ENCODE measurements at regions not wholly inside any gene's neighbourhood (a gene's known extent, or its start where the extent isn't known, plus 50 kb on each side); places are given as distances from the start of the nearest gene placed in this dataset.

GRCh38 chr12:97222391-97222790, 240.2 kb upstream of the RMST start:
- no peak for TF ChIP-seq TEAD2 (CRISPR knock-in tag; IDR thresholded peaks at IDR 0.05)
- no peak for TF ChIP-seq JUN (CRISPR knock-in tag; IDR thresholded peaks at IDR 0.05)
- no peak for TF ChIP-seq ZNF343 (CRISPR knock-in tag; IDR thresholded peaks at IDR 0.05)
- TF ChIP-seq SUZ12 (IDR thresholded peaks at IDR 0.05; ENCODE audit: low read depth, low read length) = no peak
- TF ChIP-seq, protein P1, sequence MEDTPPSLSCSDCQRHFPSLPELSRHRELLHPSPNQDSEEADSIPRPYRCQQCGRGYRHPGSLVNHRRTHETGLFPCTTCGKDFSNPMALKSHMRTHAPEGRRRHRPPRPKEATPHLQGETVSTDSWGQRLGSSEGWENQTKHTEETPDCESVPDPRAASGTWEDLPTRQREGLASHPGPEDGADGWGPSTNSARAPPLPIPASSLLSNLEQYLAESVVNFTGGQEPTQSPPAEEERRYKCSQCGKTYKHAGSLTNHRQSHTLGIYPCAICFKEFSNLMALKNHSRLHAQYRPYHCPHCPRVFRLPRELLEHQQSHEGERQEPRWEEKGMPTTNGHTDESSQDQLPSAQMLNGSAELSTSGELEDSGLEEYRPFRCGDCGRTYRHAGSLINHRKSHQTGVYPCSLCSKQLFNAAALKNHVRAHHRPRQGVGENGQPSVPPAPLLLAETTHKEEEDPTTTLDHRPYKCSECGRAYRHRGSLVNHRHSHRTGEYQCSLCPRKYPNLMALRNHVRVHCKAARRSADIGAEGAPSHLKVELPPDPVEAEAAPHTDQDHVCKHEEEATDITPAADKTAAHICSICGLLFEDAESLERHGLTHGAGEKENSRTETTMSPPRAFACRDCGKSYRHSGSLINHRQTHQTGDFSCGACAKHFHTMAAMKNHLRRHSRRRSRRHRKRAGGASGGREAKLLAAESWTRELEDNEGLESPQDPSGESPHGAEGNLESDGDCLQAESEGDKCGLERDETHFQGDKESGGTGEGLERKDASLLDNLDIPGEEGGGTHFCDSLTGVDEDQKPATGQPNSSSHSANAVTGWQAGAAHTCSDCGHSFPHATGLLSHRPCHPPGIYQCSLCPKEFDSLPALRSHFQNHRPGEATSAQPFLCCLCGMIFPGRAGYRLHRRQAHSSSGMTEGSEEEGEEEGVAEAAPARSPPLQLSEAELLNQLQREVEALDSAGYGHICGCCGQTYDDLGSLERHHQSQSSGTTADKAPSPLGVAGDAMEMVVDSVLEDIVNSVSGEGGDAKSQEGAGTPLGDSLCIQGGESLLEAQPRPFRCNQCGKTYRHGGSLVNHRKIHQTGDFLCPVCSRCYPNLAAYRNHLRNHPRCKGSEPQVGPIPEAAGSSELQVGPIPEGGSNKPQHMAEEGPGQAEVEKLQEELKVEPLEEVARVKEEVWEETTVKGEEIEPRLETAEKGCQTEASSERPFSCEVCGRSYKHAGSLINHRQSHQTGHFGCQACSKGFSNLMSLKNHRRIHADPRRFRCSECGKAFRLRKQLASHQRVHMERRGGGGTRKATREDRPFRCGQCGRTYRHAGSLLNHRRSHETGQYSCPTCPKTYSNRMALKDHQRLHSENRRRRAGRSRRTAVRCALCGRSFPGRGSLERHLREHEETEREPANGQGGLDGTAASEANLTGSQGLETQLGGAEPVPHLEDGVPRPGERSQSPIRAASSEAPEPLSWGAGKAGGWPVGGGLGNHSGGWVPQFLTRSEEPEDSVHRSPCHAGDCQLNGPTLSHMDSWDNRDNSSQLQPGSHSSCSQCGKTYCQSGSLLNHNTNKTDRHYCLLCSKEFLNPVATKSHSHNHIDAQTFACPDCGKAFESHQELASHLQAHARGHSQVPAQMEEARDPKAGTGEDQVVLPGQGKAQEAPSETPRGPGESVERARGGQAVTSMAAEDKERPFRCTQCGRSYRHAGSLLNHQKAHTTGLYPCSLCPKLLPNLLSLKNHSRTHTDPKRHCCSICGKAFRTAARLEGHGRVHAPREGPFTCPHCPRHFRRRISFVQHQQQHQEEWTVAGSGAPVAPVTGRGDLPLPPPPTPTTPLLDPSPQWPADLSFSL (CRISPR knock-in tag; IDR thresholded peaks at IDR 0.05) = no peak
- TF ChIP-seq ZIK1 (CRISPR knock-in tag; IDR thresholded peaks at IDR 0.05; ENCODE audit: borderline replicate concordance, low read depth) = no peak
- TF ChIP-seq ZNF350 (CRISPR knock-in tag; IDR thresholded peaks at IDR 0.05; ENCODE audit: borderline replicate concordance, low read depth) = no peak
- TF ChIP-seq, protein P2, sequence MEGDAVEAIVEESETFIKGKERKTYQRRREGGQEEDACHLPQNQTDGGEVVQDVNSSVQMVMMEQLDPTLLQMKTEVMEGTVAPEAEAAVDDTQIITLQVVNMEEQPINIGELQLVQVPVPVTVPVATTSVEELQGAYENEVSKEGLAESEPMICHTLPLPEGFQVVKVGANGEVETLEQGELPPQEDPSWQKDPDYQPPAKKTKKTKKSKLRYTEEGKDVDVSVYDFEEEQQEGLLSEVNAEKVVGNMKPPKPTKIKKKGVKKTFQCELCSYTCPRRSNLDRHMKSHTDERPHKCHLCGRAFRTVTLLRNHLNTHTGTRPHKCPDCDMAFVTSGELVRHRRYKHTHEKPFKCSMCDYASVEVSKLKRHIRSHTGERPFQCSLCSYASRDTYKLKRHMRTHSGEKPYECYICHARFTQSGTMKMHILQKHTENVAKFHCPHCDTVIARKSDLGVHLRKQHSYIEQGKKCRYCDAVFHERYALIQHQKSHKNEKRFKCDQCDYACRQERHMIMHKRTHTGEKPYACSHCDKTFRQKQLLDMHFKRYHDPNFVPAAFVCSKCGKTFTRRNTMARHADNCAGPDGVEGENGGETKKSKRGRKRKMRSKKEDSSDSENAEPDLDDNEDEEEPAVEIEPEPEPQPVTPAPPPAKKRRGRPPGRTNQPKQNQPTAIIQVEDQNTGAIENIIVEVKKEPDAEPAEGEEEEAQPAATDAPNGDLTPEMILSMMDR (CRISPR knock-in tag; IDR thresholded peaks at IDR 0.05) = no peak
